ENCODE measurements at regions not wholly inside any gene's neighbourhood (a gene's known extent, or its start where the extent isn't known, plus 50 kb on each side); places are given as distances from the start of the nearest gene placed in this dataset.

- no peak overlapping the region for H3K4me3 ChIP-seq (ENCODE audit: low read depth, low read length)
These were observed 125.6 kb upstream of the PRNP start for GRCh38 chr20:4560667-4561066.

GRCh38 chr20:4559906-4560305 is 126.3 kb upstream of the PRNP start:
- H3K4me3 ChIP-seq (ENCODE audit: low read depth, low read length): no peak overlapping the region

GRCh38 chr20:4559106-4559505 is 127.2 kb upstream of the PRNP start:
- H3K4me3 ChIP-seq (ENCODE audit: low read depth, low read length): no peak overlapping the region

GRCh38 chr20:4556781-4557180 is 129.5 kb upstream of the PRNP start:
- no peak overlapping the region for H3K4me3 ChIP-seq (ENCODE audit: low read depth, low read length)

GRCh38 chr20:4555188-4555890 is 130.9 kb upstream of the PRNP start:
- no peak overlapping the region for H3K4me3 ChIP-seq (ENCODE audit: low read depth, low read length)

- H3K4me3 ChIP-seq (ENCODE audit: low read depth, low read length): no peak overlapping the region
These were observed 131.9 kb upstream of the PRNP start for GRCh38 chr20:4554346-4554745.

GRCh38 chr20:4552075-4552640 is 134.1 kb upstream of the PRNP start:
- H3K4me3 ChIP-seq (ENCODE audit: low read depth, low read length): no peak overlapping the region

GRCh38 chr20:4550740-4551139 is 135.5 kb upstream of the PRNP start:
- H3K4me3 ChIP-seq (ENCODE audit: low read depth, low read length): no peak overlapping the region

- H3K4me3 ChIP-seq (ENCODE audit: low read depth, low read length): no peak overlapping the region
These were observed 136.5 kb upstream of the PRNP start for GRCh38 chr20:4549711-4550259.

GRCh38 chr20:4548552-4548951 is 137.7 kb upstream of the PRNP start:
- no peak overlapping the region for H3K4me3 ChIP-seq (ENCODE audit: low read depth, low read length)

- H3K4me3 ChIP-seq (ENCODE audit: low read depth, low read length): no peak overlapping the region
These were observed 139.5 kb upstream of the PRNP start for GRCh38 chr20:4546786-4547185.

- no peak overlapping the region for H3K4me3 ChIP-seq (ENCODE audit: low read depth, low read length)
These were observed 139.9 kb upstream of the PRNP start for GRCh38 chr20:4546342-4546741.

- H3K4me3 ChIP-seq (ENCODE audit: low read depth, low read length): no peak overlapping the region
These were observed 140.7 kb upstream of the PRNP start for GRCh38 chr20:4545526-4545925.

GRCh38 chr20:4544765-4545164 is 141.5 kb upstream of the PRNP start:
- no peak overlapping the region for H3K4me3 ChIP-seq (ENCODE audit: low read depth, low read length)

GRCh38 chr20:4542270-4542669 is 144.0 kb upstream of the PRNP start:
- no peak overlapping the region for H3K4me3 ChIP-seq (ENCODE audit: low read depth, low read length)

GRCh38 chr20:4534315-4534714 is 151.9 kb upstream of the PRNP start:
- H3K4me3 ChIP-seq (ENCODE audit: low read depth, low read length): no peak overlapping the region

- no peak overlapping the region for H3K4me3 ChIP-seq (ENCODE audit: low read depth, low read length)
These were observed 152.7 kb upstream of the PRNP start for GRCh38 chr20:4533368-4534133.

GRCh38 chr20:4532772-4533171 is 153.5 kb upstream of the PRNP start:
- no peak overlapping the region for H3K4me3 ChIP-seq (ENCODE audit: low read depth, low read length)

GRCh38 chr20:4524792-4525191 is 161.5 kb upstream of the PRNP start:
- H3K4me3 ChIP-seq (ENCODE audit: low read depth, low read length): no peak overlapping the region

- H3K4me3 ChIP-seq (ENCODE audit: low read depth, low read length): no peak overlapping the region
These were observed 161.9 kb upstream of the PRNP start for GRCh38 chr20:4524307-4524706.

- no peak overlapping the region for H3K4me3 ChIP-seq (ENCODE audit: low read depth, low read length)
These were observed 163.9 kb upstream of the PRNP start for GRCh38 chr20:4522310-4522709.

All from iPS-11a (cell line).